ENCODE measurements at regions not wholly inside any gene's neighbourhood (a gene's known extent, or its start where the extent isn't known, plus 50 kb on each side); places are given as distances from the start of the nearest gene placed in this dataset.

- DNase-seq, result no peak
Observed at GRCh38 chr13:80599765-80600164, 258.8 kb upstream of the SPRY2 start.

- no peak for DNase-seq
Observed at GRCh38 chr13:80598189-80598588, 257.3 kb upstream of the SPRY2 start.

- DNase-seq, result no peak
Observed at GRCh38 chr13:80591976-80592740, 251.2 kb upstream of the SPRY2 start.

GRCh38 chr13:80590551-80590950, 249.6 kb upstream of the SPRY2 start:
- no peak for DNase-seq

GRCh38 chr13:80586356-80586755, 245.4 kb upstream of the SPRY2 start:
- DNase-seq, result no peak

GRCh38 chr13:80585531-80585930, 244.6 kb upstream of the SPRY2 start:
- no peak for DNase-seq

GRCh38 chr13:80584785-80585184, 243.9 kb upstream of the SPRY2 start:
- no peak for DNase-seq

GRCh38 chr13:80584306-80584705, 243.4 kb upstream of the SPRY2 start:
- no peak for DNase-seq

- DNase-seq, result no peak
Observed at GRCh38 chr13:80577926-80578670, 237.2 kb upstream of the SPRY2 start.

- DNase-seq, result no peak
Observed at GRCh38 chr13:80577285-80577684, 236.4 kb upstream of the SPRY2 start.

- DNase-seq, result no peak
Observed at GRCh38 chr13:80574113-80574850, 233.4 kb upstream of the SPRY2 start.

- no peak for DNase-seq
Observed at GRCh38 chr13:80572923-80573316, 232.0 kb upstream of the SPRY2 start.

GRCh38 chr13:80572308-80572922, 231.5 kb upstream of the SPRY2 start:
- no peak for DNase-seq

GRCh38 chr13:80571346-80572307, 230.7 kb upstream of the SPRY2 start:
- no peak for DNase-seq

GRCh38 chr13:80563439-80563838, 222.5 kb upstream of the SPRY2 start:
- no peak for DNase-seq

- peak; percentile 51 for DNase-seq
Observed at GRCh38 chr13:80562433-80563156, 221.7 kb upstream of the SPRY2 start.

- DNase-seq, result no peak
Observed at GRCh38 chr13:80560609-80561008, 219.7 kb upstream of the SPRY2 start.

GRCh38 chr13:80559944-80560343, 219.0 kb upstream of the SPRY2 start:
- no peak for DNase-seq

GRCh38 chr13:80558074-80558473, 217.1 kb upstream of the SPRY2 start:
- DNase-seq, result no peak

- DNase-seq, result peak; percentile 40
Observed at GRCh38 chr13:80555796-80556678, 215.1 kb upstream of the SPRY2 start.
